GM12873 (cell line): ENCODE measurements at regions not wholly inside any gene's neighbourhood (a gene's known extent, or its start where the extent isn't known, plus 50 kb on each side); places are given as distances from the start of the nearest gene placed in this dataset.

Experiments
- CTCF ChIP-seq: IDR thresholded peaks from 2 replicates; pipeline ENCODE4 v1.5.1; 2012; ENCODE audit warnings: low read depth, mild to moderate bottlenecking, moderate library complexity, low read length, control low read depth; ENCODE audit not compliant: insufficient read depth; ENCODE audit errors: missing control alignments

GRCh38 chr2:58769111-58769863 is 528.2 kb upstream of the FANCL start:
- TF ChIP-seq CTCF: no peak

- TF ChIP-seq CTCF: no peak
These were observed 527.6 kb upstream of the FANCL start for GRCh38 chr2:58768715-58769080.

- no peak for TF ChIP-seq CTCF
These were observed 526.9 kb upstream of the FANCL start for GRCh38 chr2:58767828-58768714.

GRCh38 chr2:58764338-58765104 is 523.4 kb upstream of the FANCL start:
- TF ChIP-seq CTCF: no peak

- peak; percentile 66 for TF ChIP-seq CTCF
These were observed 521.2 kb upstream of the FANCL start for GRCh38 chr2:58762176-58762781.

- TF ChIP-seq CTCF: no peak
These were observed 516.8 kb upstream of the FANCL start for GRCh38 chr2:58757971-58758370.
